Epithelial cell of esophagus (primary cell): ENCODE measurements at regions not wholly inside any gene's neighbourhood (a gene's known extent, or its start where the extent isn't known, plus 50 kb on each side); places are given as distances from the start of the nearest gene placed in this dataset.

Source experiments
- DNase-seq: peaks from one replicate; pipeline ENCODE4 v3.0.0; 2010; ENCODE audit warnings: low read depth
- H3K4me3 ChIP-seq: 2 replicates; pipeline ENCODE4 v1.5.1; 2011; ENCODE audit warnings: mild to moderate bottlenecking, low read length, control low read depth
- CTCF ChIP-seq: IDR thresholded peaks from 2 replicates; pipeline ENCODE4 v1.5.1; 2011; ENCODE audit warnings: low read depth, mild to moderate bottlenecking, low read length, control low read depth, inconsistent platforms; ENCODE audit not compliant: insufficient read depth; ENCODE audit errors: missing control alignments

- H3K4me3 ChIP-seq: no peak overlapping the region
- TF ChIP-seq CTCF: no peak
- no peak for DNase-seq
These were observed 242.7 kb upstream of the TTC14 start for GRCh38 chr3:180359061-180359952.

- no peak overlapping the region for H3K4me3 ChIP-seq
- DNase-seq: no peak
- no peak for TF ChIP-seq CTCF
These were observed 242.0 kb upstream of the TTC14 start for GRCh38 chr3:180359953-180360279.

- TF ChIP-seq CTCF: no peak
- DNase-seq: no peak
- H3K4me3 ChIP-seq: no peak overlapping the region
These were observed 239.9 kb upstream of the TTC14 start for GRCh38 chr3:180362081-180362480.

- TF ChIP-seq CTCF: no peak
- no peak for DNase-seq
- H3K4me3 ChIP-seq: no peak overlapping the region
These were observed 226.1 kb upstream of the TTC14 start for GRCh38 chr3:180375831-180376230.

GRCh38 chr3:180378496-180378895 lies 223.5 kb upstream of the TTC14 start:
- no peak overlapping the region for H3K4me3 ChIP-seq
- no peak for DNase-seq
- no peak for TF ChIP-seq CTCF

GRCh38 chr3:180382638-180383180 lies 219.3 kb upstream of the TTC14 start:
- TF ChIP-seq CTCF: no peak
- no peak overlapping the region for H3K4me3 ChIP-seq
- DNase-seq: no peak
